WTC11 (cell line): ENCODE measurements at regions not wholly inside any gene's neighbourhood (a gene's known extent, or its start where the extent isn't known, plus 50 kb on each side); places are given as distances from the start of the nearest gene placed in this dataset.
"Not testable (repeated sequence)": the region's sequence is repeated elsewhere in the genome, so short reads cannot be mapped to it uniquely, and the experiment has no call there.

Experiments
- ATAC-seq: fragments of 200-7000 bp; cut with Tn5 transposase; 2 replicates; pipeline ENCODE4 v1.10.0; 2021; ENCODE audit warnings: mild to moderate bottlenecking, moderate library complexity
- CTCF ChIA-PET: fragments of 300-600 bp; sonication (Branson Sonifier 250); formaldehyde crosslinking; loops from one replicate; lab custom pipeline; 2021; ENCODE audit warnings: antibody characterized with exemption; lab: Charles Lee
- POLR2A ChIA-PET: fragments of 350-600 bp; sonication (Branson Sonifier 250); formaldehyde crosslinking; loops from one replicate; lab custom pipeline; 2021; ENCODE audit warnings: antibody characterized with exemption; lab: Charles Lee
- DNase-seq: peaks from one replicate; pipeline ENCODE4 v3.0.0; 2021; ENCODE audit warnings: low spot score
- H3K27ac Mint-ChIP-seq: 2 replicates; pipeline ENCODE4 v1.8.0; 2021; ENCODE audit warnings: mixed read lengths
- H3K27me3 Mint-ChIP-seq: 2 replicates; pipeline ENCODE4 v1.8.0; 2021; ENCODE audit warnings: low read depth, mild to moderate bottlenecking, moderate library complexity, mixed read lengths
- H3K36me3 Mint-ChIP-seq: 2 replicates; pipeline ENCODE4 v1.8.0; 2021; ENCODE audit warnings: mixed read lengths
- H3K4me1 Mint-ChIP-seq: 2 replicates; pipeline ENCODE4 v1.8.0; 2022; ENCODE audit warnings: mixed read lengths
- H3K4me3 Mint-ChIP-seq: 2 replicates; pipeline ENCODE4 v1.8.0; 2021; ENCODE audit warnings: mild to moderate bottlenecking, moderate library complexity, mixed read lengths
- H3K9me3 Mint-ChIP-seq: 2 replicates; pipeline ENCODE4 v1.8.0; 2021; ENCODE audit warnings: mixed read lengths
- MYBL2 ChIP-seq: sonication (generic); formaldehyde crosslinking; IDR thresholded peaks from 2 replicates; pipeline ENCODE4 v1.8.1; 2023; ENCODE audit warnings: mild to moderate bottlenecking, moderate library complexity, missing genetic modification reagents
- RORB ChIP-seq: fragments of 250-450 bp; sonication (Bioruptor Pico); IDR thresholded peaks from 2 replicates; pipeline ENCODE4 v1.9.0; 2021; ENCODE audit warnings: mild to moderate bottlenecking
- SP1 ChIP-seq: sonication (generic); formaldehyde crosslinking; conservative IDR thresholded peaks from 2 replicates; pipeline ENCODE4 v1.8.1; 2022; ENCODE audit warnings: missing genetic modification reagents
- TP53 ChIP-seq: sonication (generic); formaldehyde crosslinking; IDR thresholded peaks from 2 replicates; pipeline ENCODE4 v1.8.1; 2023; ENCODE audit warnings: mild to moderate bottlenecking, missing genetic modification reagents
- ZNF121 ChIP-seq: sonication (generic); formaldehyde crosslinking; IDR thresholded peaks from 2 replicates; pipeline ENCODE4 v1.8.0; 2023; ENCODE audit warnings: missing genetic modification reagents
- ZNF138 ChIP-seq: sonication (generic); formaldehyde crosslinking; conservative IDR thresholded peaks from 2 replicates; pipeline ENCODE4 v1.8.1; 2022; ENCODE audit warnings: mild to moderate bottlenecking, moderate library complexity, missing genetic modification reagents
- ZNF423 ChIP-seq: fragments of 250-450 bp; sonication (Bioruptor Pico); IDR thresholded peaks from 2 replicates; pipeline ENCODE4 v2.1.2; 2022; ENCODE audit warnings: mild to moderate bottlenecking, moderate library complexity
- TF ChIP-seq, protein P1 (sequence below): fragments of 250-450 bp; sonication (Bioruptor Pico); IDR thresholded peaks from 2 replicates; pipeline ENCODE4 v1.8.0; 2021; ENCODE audit warnings: mild to moderate bottlenecking
- TF ChIP-seq, protein P2 (sequence below): sonication (generic); formaldehyde crosslinking; IDR thresholded peaks from 2 replicates; pipeline ENCODE4 v1.8.0; 2022; ENCODE audit warnings: missing genetic modification reagents
- TF ChIP-seq, protein P3 (sequence below): sonication (generic); formaldehyde crosslinking; IDR thresholded peaks from 2 replicates; pipeline ENCODE4 v1.8.1; 2022; ENCODE audit warnings: missing genetic modification reagents, borderline replicate concordance

DNA sequence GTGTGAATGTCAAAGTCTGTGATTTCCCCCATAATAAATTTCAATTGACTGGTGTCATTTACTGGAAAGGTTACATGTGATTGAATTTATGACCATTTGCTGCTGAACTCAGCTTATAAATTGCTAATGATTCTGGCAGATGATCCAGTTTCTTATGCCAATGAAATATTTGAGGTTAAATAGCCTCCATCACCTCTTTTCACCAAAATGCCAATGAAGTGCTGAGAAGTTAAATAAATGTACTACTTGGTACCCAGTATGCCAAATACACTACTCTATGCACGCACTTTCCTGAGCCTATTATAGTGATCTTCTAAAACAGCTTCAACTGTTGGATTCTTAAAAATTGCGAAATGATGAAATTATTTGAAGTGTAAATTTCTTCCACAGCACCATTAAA lies 741.4 kb downstream of the PLA2G4A start:
- Mint-ChIP-seq H3K4me1 (no peaks in the 10 kb centered on the region), H3K27me3 (no peaks in the 10 kb centered on the region), H3K9me3 (peaks cover 10% of the 10 kb centered on the region; the same call in 1 of the 2 replicates), H3K4me3 (no peak overlapping the region), H3K36me3 (no peaks in the 10 kb centered on the region), H3K27ac (no peak overlapping the region)
- CTCF ChIA-PET = no interaction called here
- ATAC-seq = no peak
- POLR2A ChIA-PET = no interaction called here
- no peak for DNase-seq
- TF ChIP-seq SP1 (CRISPR knock-in tag) = no peak

DNA sequence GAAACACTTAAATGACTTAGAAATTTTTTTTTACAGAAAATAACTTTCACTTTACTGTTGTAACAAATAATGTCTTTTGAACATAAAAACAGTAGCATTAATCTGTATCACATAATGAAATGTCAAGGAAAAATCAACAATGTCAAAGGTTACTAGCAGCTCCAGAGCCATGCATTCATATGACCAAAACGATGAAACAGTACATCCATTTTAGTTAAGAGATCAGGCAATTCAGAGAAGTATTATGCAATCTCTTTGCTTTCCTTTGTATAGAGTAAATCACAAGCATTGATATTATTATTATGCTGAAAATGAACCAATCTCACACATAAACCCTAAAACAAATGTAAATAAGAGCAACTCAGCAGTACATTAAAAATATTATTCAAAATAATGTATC lies 748.9 kb downstream of the PLA2G4A start:
- ChIA-PET CTCF (no interaction called here), POLR2A (no interaction called here)
- no peaks in the 10 kb centered on the region; the same call in 1 of the 2 replicates for H3K4me1 Mint-ChIP-seq
- no peak for DNase-seq
- TF ChIP-seq TP53 (CRISPR knock-in tag) (no peak), ZNF423 (CRISPR knock-in tag) (no peak), ZNF138 (no peak)
- TF ChIP-seq, protein P1, sequence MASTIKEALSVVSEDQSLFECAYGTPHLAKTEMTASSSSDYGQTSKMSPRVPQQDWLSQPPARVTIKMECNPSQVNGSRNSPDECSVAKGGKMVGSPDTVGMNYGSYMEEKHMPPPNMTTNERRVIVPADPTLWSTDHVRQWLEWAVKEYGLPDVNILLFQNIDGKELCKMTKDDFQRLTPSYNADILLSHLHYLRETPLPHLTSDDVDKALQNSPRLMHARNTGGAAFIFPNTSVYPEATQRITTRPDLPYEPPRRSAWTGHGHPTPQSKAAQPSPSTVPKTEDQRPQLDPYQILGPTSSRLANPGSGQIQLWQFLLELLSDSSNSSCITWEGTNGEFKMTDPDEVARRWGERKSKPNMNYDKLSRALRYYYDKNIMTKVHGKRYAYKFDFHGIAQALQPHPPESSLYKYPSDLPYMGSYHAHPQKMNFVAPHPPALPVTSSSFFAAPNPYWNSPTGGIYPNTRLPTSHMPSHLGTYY (CRISPR knock-in tag) = no peak
- no peaks in the 10 kb centered on the region for H3K27me3 Mint-ChIP-seq
- H3K4me3 Mint-ChIP-seq = no peak overlapping the region
- no peaks in the 10 kb centered on the region for H3K9me3 Mint-ChIP-seq
- no peak for ATAC-seq
- no peaks in the 10 kb centered on the region for H3K36me3 Mint-ChIP-seq
- H3K27ac Mint-ChIP-seq = no peak overlapping the region

DNA sequence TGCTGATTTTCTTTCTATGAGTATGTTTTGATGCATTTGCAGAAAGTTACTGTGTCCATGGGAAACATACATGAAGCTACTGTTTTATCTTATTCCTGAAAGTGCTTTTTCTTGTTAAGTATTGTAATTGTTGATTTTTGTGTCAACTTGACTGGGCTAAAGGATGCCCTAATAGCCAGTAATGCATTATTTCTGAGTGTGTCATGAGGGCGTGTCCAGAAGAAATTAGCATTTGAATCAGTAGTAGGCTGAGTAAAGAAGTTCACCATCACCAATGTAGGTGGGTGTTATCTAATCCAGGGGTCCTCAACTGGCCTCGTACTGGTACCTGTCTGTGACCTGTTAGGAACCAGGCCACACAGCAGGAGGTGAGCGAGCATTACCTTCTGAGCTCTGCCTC lies 760.2 kb downstream of the PLA2G4A start:
- no peak for DNase-seq
- no peaks in the 10 kb centered on the region; the same call in 1 of the 2 replicates for H3K36me3 Mint-ChIP-seq
- H3K27ac Mint-ChIP-seq = no peak overlapping the region
- peaks cover 5% of the 10 kb centered on the region for H3K9me3 Mint-ChIP-seq
- TF ChIP-seq ZNF121 (CRISPR knock-in tag) (no peak), RORB (CRISPR knock-in tag) (no peak)
- TF ChIP-seq, protein P2, sequence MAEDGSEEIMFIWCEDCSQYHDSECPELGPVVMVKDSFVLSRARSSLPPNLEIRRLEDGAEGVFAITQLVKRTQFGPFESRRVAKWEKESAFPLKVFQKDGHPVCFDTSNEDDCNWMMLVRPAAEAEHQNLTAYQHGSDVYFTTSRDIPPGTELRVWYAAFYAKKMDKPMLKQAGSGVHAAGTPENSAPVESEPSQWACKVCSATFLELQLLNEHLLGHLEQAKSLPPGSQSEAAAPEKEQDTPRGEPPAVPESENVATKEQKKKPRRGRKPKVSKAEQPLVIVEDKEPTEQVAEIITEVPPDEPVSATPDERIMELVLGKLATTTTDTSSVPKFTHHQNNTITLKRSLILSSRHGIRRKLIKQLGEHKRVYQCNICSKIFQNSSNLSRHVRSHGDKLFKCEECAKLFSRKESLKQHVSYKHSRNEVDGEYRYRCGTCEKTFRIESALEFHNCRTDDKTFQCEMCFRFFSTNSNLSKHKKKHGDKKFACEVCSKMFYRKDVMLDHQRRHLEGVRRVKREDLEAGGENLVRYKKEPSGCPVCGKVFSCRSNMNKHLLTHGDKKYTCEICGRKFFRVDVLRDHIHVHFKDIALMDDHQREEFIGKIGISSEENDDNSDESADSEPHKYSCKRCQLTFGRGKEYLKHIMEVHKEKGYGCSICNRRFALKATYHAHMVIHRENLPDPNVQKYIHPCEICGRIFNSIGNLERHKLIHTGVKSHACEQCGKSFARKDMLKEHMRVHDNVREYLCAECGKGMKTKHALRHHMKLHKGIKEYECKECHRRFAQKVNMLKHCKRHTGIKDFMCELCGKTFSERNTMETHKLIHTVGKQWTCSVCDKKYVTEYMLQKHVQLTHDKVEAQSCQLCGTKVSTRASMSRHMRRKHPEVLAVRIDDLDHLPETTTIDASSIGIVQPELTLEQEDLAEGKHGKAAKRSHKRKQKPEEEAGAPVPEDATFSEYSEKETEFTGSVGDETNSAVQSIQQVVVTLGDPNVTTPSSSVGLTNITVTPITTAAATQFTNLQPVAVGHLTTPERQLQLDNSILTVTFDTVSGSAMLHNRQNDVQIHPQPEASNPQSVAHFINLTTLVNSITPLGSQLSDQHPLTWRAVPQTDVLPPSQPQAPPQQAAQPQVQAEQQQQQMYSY (CRISPR knock-in tag) = no peak
- no peak overlapping the region for H3K4me3 Mint-ChIP-seq
- peak; percentile 30; the same call in 1 of the 2 replicates for ATAC-seq
- H3K4me1 Mint-ChIP-seq = peaks cover 4% of the 10 kb centered on the region; the same call in 1 of the 2 replicates
- H3K27me3 Mint-ChIP-seq = no peaks in the 10 kb centered on the region
- POLR2A ChIA-PET = no interaction called here
- CTCF ChIA-PET = no interaction called here

DNA sequence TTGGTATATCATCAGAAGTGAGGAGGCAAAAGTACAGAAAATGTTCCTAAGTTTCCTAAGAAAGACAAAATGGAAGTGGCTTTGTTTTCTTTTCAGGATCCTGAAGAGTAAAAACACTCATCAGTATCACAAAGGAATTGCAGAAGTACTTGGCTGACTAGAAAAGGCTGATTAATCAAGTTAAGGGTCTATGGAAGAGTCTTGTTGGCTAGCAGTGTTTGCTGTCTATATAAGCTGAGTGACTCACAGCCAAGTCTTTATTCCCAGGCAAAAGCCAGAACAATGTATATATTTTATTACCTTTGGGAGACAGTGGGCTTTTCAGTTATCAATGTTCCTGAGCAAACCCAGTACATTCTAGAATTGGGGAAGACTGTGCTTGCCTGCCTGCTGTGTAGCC lies 777.0 kb downstream of the PLA2G4A start:
- no peak overlapping the region for H3K4me3 Mint-ChIP-seq
- CTCF ChIA-PET = interaction anchor here (1.2 kb wide), 1 partner anchor 55 kb away, joined by 3 read pairs; no protein-coding TSS in a partner anchor
- DNase-seq (no peak), ATAC-seq (peak; percentile 81)
- POLR2A ChIA-PET = no interaction called here
- peak overlapping the region; percentile 51 for H3K27ac Mint-ChIP-seq
- peaks cover 19% of the 10 kb centered on the region for H3K4me1 Mint-ChIP-seq
- no peak for TF ChIP-seq MYBL2 (CRISPR knock-in tag)
- TF ChIP-seq, protein P3, sequence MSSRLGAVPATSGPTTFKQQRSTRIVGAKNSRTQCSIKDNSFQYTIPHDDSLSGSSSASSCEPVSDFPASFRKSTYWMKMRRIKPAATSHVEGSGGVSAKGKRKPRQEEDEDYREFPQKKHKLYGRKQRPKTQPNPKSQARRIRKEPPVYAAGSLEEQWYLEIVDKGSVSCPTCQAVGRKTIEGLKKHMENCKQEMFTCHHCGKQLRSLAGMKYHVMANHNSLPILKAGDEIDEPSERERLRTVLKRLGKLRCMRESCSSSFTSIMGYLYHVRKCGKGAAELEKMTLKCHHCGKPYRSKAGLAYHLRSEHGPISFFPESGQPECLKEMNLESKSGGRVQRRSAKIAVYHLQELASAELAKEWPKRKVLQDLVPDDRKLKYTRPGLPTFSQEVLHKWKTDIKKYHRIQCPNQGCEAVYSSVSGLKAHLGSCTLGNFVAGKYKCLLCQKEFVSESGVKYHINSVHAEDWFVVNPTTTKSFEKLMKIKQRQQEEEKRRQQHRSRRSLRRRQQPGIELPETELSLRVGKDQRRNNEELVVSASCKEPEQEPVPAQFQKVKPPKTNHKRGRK = no peak
- H3K36me3 Mint-ChIP-seq = peaks cover 27% of the 10 kb centered on the region
- no peaks in the 10 kb centered on the region; the same call in 1 of the 2 replicates for H3K27me3 Mint-ChIP-seq
- H3K9me3 Mint-ChIP-seq = peaks cover 34% of the 10 kb centered on the region

DNA sequence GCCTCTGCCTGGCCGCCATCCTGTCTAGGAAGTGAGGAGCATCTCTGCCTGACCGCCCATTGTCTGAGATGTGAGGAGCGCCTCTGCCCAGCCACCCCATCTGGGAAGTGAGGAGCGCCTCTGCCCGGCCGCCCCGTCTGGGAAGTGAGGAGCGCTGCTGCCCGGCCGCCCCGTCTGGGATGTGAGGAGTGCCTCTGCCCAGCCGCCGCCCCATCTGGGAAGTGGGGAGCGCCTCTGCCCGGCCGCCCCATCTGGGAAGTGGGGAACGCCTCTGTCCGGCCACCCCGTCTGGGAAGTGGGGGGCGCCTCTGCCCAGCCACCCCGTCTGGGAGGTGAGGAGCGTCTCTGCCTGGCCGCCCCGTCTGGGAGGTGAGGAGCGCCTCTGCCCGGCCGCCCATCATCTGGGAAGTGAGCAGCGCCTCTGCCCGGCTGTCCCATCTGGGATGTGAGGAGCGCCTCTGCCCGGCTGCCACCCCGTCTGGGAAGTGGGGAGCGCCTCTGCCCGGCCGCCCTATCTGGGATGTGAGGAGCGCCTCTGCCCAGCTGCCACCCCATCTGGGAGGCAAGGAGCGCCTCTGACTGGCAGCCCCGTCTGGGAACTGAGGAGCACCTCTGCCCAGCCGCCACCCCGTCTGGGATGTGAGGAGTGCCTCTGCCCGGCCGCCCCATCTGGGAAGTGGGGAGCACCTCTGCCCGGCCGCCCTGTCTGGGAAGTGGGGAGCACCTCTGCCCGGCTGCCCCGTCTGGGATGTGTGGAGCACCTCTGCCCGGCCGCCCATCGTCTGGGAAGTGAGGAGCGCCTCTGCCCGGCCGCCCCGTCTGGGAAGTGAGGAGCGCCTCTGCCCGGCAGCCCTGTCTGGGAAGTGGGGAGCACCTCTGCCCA lies 787.3 kb downstream of the PLA2G4A start:
- Mint-ChIP-seq H3K36me3 (peaks cover 51% of the 10 kb centered on the region), H3K9me3 (peaks cover 42% of the 10 kb centered on the region)
- ATAC-seq, POLR2A ChIA-PET, H3K27ac Mint-ChIP-seq, CTCF ChIA-PET, H3K4me3 Mint-ChIP-seq, H3K4me1 Mint-ChIP-seq, H3K27me3 Mint-ChIP-seq, DNase-seq: not testable (repeated sequence)

DNA sequence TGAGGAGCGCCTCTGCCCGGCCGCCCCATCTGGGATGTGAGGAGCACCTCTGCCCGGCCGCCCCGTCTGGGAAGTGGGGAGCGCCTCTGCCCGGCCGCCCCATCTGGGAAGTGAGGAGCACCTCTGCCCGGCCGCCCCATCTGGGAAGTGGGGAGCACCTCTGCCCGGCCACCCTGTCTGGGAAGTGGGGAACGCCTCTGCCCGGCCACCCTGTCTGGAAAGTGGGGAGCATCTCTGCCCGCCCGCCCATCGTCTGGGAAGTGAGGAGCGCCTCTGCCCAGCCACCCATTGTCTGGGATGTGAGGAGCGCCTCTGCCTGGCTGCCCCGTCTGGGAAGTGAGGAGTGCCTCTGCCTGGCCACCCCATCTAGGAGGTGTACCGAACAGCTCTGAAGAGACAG lies 788.1 kb downstream of the PLA2G4A start:
- peaks cover 45% of the 10 kb centered on the region for H3K36me3 Mint-ChIP-seq
- H3K4me3 Mint-ChIP-seq, POLR2A ChIA-PET, DNase-seq, H3K27me3 Mint-ChIP-seq, H3K27ac Mint-ChIP-seq, ATAC-seq, H3K4me1 Mint-ChIP-seq, CTCF ChIA-PET: not testable (repeated sequence)
- H3K9me3 Mint-ChIP-seq = peaks cover 38% of the 10 kb centered on the region
